Glutamatergic neuron (in vitro differentiated cells): ENCODE measurements at regions not wholly inside any gene's neighbourhood (a gene's known extent, or its start where the extent isn't known, plus 50 kb on each side); places are given as distances from the start of the nearest gene placed in this dataset.

ENCODE experiments used
- DNase-seq: peaks from one replicate; pipeline ENCODE4 v3.0.0; 2022
- H3K27ac Mint-ChIP-seq: one replicate; pipeline ENCODE4 v1.8.0; 2020; ENCODE audit warnings: mild to moderate bottlenecking, mixed read lengths, inconsistent platforms; ENCODE audit not compliant: unreplicated experiment
- H3K27me3 Mint-ChIP-seq: one replicate; pipeline ENCODE4 v1.8.0; 2020; ENCODE audit warnings: mild to moderate bottlenecking, moderate library complexity, mixed read lengths, inconsistent platforms; ENCODE audit not compliant: unreplicated experiment
- H3K36me3 Mint-ChIP-seq: one replicate; pipeline ENCODE4 v1.8.0; 2020; ENCODE audit warnings: mild to moderate bottlenecking, mixed read lengths, inconsistent platforms; ENCODE audit not compliant: unreplicated experiment
- H3K4me1 Mint-ChIP-seq: one replicate; pipeline ENCODE4 v1.8.0; 2020; ENCODE audit warnings: mild to moderate bottlenecking, low read depth, mixed read lengths, inconsistent platforms; ENCODE audit not compliant: unreplicated experiment
- H3K4me3 Mint-ChIP-seq: one replicate; pipeline ENCODE4 v1.8.0; 2020; ENCODE audit warnings: mild to moderate bottlenecking, mixed read lengths, inconsistent platforms; ENCODE audit not compliant: unreplicated experiment
- H3K9me3 Mint-ChIP-seq: one replicate; pipeline ENCODE4 v1.8.0; 2020; ENCODE audit warnings: mild to moderate bottlenecking, moderate library complexity, mixed read lengths, inconsistent platforms; ENCODE audit not compliant: unreplicated experiment
- TF ChIP-seq, protein P1 (sequence below): fragments of 200-600 bp; sonication (generic); IDR thresholded peaks from one replicate; pipeline ENCODE4 v1.5.0; 2021; ENCODE audit not compliant: partially characterized antibody, unreplicated experiment

DNA sequence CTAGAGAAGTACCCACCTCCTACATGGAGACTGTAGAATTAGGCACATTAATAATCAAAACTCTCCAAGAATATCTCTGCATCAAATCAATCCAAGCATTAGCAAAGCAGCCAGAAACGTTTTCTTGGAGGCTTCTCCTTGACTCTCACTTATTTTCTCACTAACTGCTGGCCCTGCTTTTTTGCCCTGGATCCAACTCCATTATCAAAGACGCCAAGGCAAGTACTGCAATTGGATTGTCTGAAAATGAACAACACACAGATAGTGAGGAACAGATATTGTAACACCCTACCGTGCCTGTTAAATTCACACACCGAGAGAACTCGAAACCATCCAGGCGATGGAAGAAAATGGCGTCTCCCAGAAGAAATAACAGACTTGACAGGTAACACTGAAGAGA, 256.2 kb upstream of the MDFIC2 start:
- DNase-seq, result no peak
- H3K27ac Mint-ChIP-seq, result no peak overlapping the region
- peaks cover 5% of the 10 kb centered on the region for H3K36me3 Mint-ChIP-seq
- H3K27me3 Mint-ChIP-seq, result no peaks in the 10 kb centered on the region
- H3K4me3 Mint-ChIP-seq, result no peak overlapping the region
- no peaks in the 10 kb centered on the region for H3K9me3 Mint-ChIP-seq
- H3K4me1 Mint-ChIP-seq, result no peaks in the 10 kb centered on the region
- TF ChIP-seq, protein P1, sequence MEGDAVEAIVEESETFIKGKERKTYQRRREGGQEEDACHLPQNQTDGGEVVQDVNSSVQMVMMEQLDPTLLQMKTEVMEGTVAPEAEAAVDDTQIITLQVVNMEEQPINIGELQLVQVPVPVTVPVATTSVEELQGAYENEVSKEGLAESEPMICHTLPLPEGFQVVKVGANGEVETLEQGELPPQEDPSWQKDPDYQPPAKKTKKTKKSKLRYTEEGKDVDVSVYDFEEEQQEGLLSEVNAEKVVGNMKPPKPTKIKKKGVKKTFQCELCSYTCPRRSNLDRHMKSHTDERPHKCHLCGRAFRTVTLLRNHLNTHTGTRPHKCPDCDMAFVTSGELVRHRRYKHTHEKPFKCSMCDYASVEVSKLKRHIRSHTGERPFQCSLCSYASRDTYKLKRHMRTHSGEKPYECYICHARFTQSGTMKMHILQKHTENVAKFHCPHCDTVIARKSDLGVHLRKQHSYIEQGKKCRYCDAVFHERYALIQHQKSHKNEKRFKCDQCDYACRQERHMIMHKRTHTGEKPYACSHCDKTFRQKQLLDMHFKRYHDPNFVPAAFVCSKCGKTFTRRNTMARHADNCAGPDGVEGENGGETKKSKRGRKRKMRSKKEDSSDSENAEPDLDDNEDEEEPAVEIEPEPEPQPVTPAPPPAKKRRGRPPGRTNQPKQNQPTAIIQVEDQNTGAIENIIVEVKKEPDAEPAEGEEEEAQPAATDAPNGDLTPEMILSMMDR, result no peak

DNA sequence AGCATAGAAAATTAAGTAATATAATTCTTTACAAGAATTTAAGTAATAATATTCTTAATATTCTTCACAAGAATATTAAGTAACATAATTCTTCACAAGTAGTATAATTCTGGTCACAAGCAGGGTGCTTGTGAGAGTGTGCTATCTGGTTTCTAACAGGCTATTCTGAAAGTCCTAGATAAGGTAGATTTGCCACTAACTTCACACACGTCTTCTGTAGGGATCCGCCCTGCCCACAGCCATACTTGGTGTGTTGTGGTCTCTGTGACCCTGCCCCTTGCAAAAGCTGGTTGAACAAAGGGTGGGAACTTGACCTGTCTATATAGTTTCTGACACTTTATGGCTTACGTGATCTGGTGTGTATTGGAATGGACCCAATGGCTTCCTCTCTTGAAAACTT, 253.4 kb upstream of the MDFIC2 start:
- Mint-ChIP-seq H3K27me3 (no peaks in the 10 kb centered on the region), H3K27ac (no peak overlapping the region), H3K36me3 (peaks cover 5% of the 10 kb centered on the region), H3K4me1 (no peaks in the 10 kb centered on the region), H3K9me3 (no peaks in the 10 kb centered on the region), H3K4me3 (no peak overlapping the region)
- TF ChIP-seq, protein P1, result no peak
- no peak for DNase-seq

DNA sequence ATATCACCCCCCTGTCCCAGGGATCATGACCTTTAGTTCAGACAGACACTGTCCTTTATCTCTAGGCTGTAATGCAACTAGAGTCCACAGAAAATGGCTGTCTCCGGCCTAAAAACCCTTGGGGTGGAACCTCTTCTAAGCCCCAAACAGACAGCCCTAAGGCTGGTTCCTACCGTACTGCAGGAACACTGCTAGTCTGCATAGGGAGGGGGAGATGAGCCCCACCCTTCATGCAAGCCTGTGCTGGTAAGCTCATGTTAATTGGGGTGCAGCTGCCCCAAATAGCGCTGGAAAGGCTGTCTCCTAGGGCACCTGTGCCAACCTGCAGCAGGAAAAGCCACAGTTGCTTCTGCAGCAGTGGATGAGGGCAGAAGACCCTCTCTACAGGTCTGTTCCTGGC, 252.1 kb upstream of the MDFIC2 start:
- peaks cover 5% of the 10 kb centered on the region for H3K36me3 Mint-ChIP-seq
- no peak for DNase-seq

DNA sequence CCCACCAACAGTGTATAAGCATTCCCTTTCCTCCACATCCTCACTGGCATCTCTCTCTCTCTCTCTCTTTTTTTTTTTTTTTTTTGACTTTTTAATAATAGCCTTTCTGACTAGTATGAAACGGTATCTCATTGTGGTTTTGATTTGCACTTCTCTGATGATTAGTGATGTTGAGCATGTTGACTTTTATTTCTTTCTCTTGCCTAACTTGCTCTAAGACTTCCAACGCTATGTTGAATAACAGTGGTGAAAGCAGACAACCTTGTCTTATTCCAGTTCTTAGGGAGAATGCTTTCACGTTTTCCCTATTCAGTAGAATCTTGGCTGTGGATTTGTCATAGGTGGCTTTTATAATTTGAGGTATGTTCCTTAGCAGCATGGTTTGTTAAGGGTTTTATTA, 249.4 kb upstream of the MDFIC2 start:
- DNase-seq, result no peak
- no peak overlapping the region for H3K27ac Mint-ChIP-seq
- H3K36me3 Mint-ChIP-seq, result peaks cover 5% of the 10 kb centered on the region
- H3K27me3 Mint-ChIP-seq, result no peaks in the 10 kb centered on the region
- peaks cover 3% of the 10 kb centered on the region for H3K4me1 Mint-ChIP-seq
- no peak overlapping the region for H3K4me3 Mint-ChIP-seq
- TF ChIP-seq, protein P1, result no peak
- no peaks in the 10 kb centered on the region for H3K9me3 Mint-ChIP-seq

More for the DNA sequence above, 252.1 kb upstream of the MDFIC2 start:
- TF ChIP-seq, protein P1, result no peak
- no peaks in the 10 kb centered on the region for H3K27me3 Mint-ChIP-seq
- no peaks in the 10 kb centered on the region for H3K9me3 Mint-ChIP-seq
- H3K4me3 Mint-ChIP-seq, result no peak overlapping the region
- no peaks in the 10 kb centered on the region for H3K4me1 Mint-ChIP-seq
- no peak overlapping the region for H3K27ac Mint-ChIP-seq

DNA sequence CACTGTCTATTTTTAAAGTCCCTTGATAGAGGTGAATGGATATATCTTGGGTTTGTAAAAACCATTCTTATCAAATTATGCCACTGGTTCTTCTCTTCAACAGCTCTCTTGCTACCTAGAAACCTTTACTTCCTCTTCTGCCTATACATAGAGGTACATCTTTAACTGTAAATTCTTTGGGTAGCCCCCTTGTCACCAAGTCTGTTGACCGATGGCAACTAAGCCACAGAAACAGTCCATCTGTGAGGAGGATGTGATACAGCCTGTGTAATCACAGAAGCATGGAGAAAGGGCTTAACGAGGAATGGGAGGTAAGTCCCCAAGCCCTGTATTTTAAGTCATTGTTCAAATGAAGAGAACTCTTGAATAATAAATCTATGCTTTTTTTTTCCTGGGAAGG, 246.5 kb upstream of the MDFIC2 start:
- Mint-ChIP-seq H3K27me3 (no peaks in the 10 kb centered on the region), H3K4me1 (peaks cover 3% of the 10 kb centered on the region), H3K4me3 (no peak overlapping the region), H3K36me3 (peaks cover 3% of the 10 kb centered on the region), H3K27ac (no peak overlapping the region), H3K9me3 (no peaks in the 10 kb centered on the region)
- DNase-seq, result no peak
- TF ChIP-seq, protein P1, result no peak
